ENCODE measurements at regions not wholly inside any gene's neighbourhood (a gene's known extent, or its start where the extent isn't known, plus 50 kb on each side); places are given as distances from the start of the nearest gene placed in this dataset.
A peak's percentile ranks its signal among the peaks of the same experiment; 100 is the strongest.
"Not testable (repeated sequence)": the region's sequence is repeated elsewhere in the genome, so short reads cannot be mapped to it uniquely, and the experiment has no call there.

DNA sequence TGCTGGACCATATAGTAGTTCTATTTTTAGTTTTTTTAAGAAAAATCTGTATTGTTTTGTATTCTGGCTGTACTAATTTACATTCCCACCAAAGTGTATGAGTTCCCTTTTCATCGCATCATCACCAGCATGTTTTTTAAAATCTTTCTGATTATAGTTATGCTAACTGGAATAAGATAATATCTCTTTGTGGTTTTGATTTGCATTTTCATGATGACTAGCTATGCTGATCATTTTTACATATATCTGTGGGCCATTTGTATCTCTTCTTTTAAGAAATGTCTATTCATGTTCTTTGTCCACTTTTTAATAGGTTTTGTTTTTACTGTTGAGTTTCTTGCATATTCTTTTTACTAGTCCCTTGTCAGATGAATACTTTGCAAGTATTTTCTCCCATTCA is 238.0 kb downstream of the FBXO4 start:
- ATAC-seq (no peak), DNase-seq (ENCODE audit: low spot score in 2 of 2) (no peak)
- Mint-ChIP-seq H3K36me3 (no peaks in the 10 kb centered on the region), H3K9me3 (no peaks in the 10 kb centered on the region), H3K27ac (no peak overlapping the region)

DNA sequence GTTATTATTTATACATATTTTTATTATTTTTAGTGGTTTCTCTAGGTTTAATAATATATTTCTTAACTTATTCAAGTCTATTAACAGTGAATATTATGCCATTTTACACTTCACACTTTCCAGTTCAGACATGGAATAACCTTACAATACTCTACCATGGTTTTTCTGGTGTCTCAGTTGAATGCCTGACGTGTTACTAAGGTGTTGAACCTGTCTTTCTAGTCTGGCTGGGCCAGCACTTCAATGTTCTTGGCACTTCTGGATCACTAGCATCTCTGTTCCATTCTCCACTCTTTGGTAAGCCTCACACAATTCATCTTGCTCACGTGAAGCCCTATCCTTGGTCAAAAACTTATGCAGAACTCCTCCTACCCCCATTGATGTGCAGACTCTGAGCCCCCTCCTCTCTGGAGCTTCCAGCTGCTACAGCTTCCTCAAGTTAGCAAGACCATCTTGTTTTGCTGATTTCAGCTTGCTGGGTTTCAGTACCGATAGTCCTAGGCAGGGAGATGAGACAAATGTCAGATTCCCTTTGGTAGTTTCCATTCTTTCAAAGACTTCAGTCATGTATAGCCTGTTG is 243.1 kb downstream of the FBXO4 start:
- ATAC-seq, result no peak
- no peaks in the 10 kb centered on the region for H3K9me3 Mint-ChIP-seq
- H3K27ac Mint-ChIP-seq, result no peak overlapping the region
- DNase-seq (ENCODE audit: low spot score in 2 of 2), result no peak
- no peaks in the 10 kb centered on the region for H3K36me3 Mint-ChIP-seq

DNA sequence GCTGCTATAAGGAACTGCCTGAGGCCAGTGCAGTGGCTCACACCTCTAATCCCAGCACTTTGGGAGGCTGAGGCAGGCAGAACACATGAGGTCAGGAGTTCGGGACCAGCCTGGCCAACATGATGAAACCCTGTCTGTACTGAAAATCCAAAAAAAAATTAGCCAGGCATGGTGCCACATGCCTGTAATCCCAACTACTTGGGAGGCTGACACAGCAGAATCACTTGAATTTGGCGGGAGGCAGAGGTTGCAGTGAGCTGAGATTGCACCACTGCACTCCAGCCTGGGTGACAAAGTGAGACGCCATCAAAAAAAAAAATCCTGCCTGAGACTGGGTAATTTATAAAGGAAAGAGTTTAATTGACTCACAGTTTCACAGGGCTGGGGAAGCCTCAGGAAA is 247.1 kb upstream of the GHR start:
- DNase-seq (ENCODE audit: low spot score in 2 of 2); H3K36me3 Mint-ChIP-seq: not testable (repeated sequence)

DNA sequence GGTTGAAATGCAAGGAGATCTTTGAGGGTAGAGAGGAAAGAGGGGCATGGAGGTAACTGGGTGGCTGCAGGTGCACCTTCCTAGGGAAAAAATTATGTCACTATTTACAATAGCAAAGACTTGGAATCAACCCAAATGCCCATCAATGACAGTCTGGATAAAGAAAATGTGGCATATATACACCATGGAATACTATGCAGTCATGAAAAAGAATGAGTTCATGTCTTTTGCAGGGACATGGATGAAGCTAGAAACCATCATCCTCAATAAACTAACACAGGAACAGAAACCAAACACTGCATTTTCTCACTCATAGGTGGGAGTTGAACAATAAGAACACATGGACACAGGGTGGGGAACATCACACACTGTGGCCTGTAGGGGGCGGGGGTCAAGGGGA is 243.4 kb upstream of the GHR start:
- DNase-seq (ENCODE audit: low spot score in 2 of 2); H3K27ac Mint-ChIP-seq; ATAC-seq; H3K36me3 Mint-ChIP-seq: not testable (repeated sequence)
- H3K9me3 Mint-ChIP-seq, result peaks cover 0 to 13% of the 10 kb centered on the region in 2 donors

More for the DNA sequence above, 247.1 kb upstream of the GHR start:
- H3K9me3 Mint-ChIP-seq, result peaks cover 4 to 13% of the 10 kb centered on the region in 2 donors
- H3K27ac Mint-ChIP-seq, ATAC-seq: not testable (repeated sequence)

GRCh38 chr5:42216904-42217303 is 206.3 kb upstream of the GHR start:
- Mint-ChIP-seq H3K36me3 (no peaks in the 10 kb centered on the region), H3K27ac (no peak overlapping the region), H3K9me3 (peaks cover 4 to 5% of the 10 kb centered on the region in 2 donors)

GRCh38 chr5:42217791-42218190 is 205.4 kb upstream of the GHR start:
- no peak for DNase-seq (ENCODE audit: low spot score in 2 of 2)
- peaks cover 4 to 5% of the 10 kb centered on the region in 2 donors for H3K9me3 Mint-ChIP-seq
- peak in 1 of 2 donors; percentile 26 for ATAC-seq
- no peaks in the 10 kb centered on the region for H3K36me3 Mint-ChIP-seq
- no peak overlapping the region for H3K27ac Mint-ChIP-seq

More at GRCh38 chr5:42216904-42217303, 206.3 kb upstream of the GHR start:
- ATAC-seq (no peak), DNase-seq (ENCODE audit: low spot score in 2 of 2) (no peak)

DNA sequence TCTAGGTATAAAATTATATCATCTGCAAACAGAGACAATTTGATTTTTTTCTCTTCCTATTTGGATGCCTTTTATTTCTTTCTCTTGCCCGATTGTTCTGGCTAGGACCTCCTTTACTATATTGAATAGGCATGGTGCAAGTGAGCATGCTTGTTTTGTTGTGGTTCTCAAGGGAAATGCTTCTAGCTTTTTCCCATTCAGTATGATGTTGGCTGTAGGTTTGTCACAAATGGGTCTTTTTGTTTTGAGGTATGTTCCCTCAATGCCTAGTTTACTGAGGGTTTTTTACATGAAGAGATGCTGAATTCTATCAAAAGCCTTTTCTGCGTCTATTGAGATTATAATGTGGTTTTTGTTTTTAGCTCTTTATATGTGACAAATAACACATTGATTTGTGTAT is 198.2 kb upstream of the GHR start:
- Mint-ChIP-seq H3K9me3 (no peaks in the 10 kb centered on the region), H3K36me3 (no peaks in the 10 kb centered on the region), H3K27ac (no peak overlapping the region)
- DNase-seq (ENCODE audit: low spot score in 2 of 2), result no peak
- no peak for ATAC-seq

DNA sequence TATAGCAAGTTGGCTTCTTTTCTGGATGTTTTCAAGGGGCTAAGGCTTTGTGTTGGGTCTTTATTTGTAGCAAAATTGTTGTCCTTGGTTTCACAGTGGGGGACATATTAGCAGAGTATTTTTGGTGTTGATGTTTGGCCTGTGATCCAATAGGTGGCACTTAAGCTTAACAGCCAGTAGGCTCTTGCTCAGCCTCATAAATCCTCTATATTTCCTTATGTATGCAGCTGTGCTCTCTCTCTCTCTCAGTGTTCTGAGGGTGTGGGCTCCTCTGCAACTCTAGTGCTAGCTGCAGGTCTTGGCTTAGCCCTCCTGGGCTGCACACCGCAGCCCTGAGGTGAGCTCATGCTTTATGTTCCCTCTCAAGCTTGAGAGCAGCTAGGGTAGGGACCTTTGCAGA is 195.0 kb upstream of the GHR start:
- ATAC-seq (no peak), DNase-seq (ENCODE audit: low spot score in 2 of 2) (no peak)
- H3K9me3 Mint-ChIP-seq, result peaks cover 0 to 6% of the 10 kb centered on the region in 2 donors
- no peak overlapping the region for H3K27ac Mint-ChIP-seq
- H3K36me3 Mint-ChIP-seq, result no peaks in the 10 kb centered on the region

GRCh38 chr5:42230839-42231238 is 192.4 kb upstream of the GHR start:
- Mint-ChIP-seq H3K27ac (no peak overlapping the region), H3K9me3 (peaks cover 0 to 6% of the 10 kb centered on the region in 2 donors), H3K36me3 (no peaks in the 10 kb centered on the region)
- no peak for DNase-seq (ENCODE audit: low spot score in 2 of 2)
- no peak for ATAC-seq

DNA sequence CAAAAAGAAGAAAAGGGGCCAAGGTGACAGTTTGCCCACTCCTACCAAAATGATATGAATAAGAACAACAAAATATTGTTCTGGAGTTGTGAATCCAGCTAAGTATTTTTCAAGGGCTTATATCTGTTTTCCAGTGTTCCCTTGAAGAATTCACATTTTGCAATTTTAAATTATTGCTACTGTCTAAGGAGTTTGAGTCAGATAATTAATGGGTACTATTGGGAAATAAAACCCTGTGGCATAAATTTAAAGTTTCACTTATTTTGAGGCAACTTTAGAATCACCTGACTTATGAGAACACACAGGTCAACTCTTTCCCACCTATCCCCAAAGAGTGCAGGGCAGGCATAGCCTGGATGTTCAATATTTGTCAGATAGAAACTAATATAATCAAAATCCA is 188.0 kb upstream of the GHR start:
- ATAC-seq (no peak), DNase-seq (ENCODE audit: low spot score in 2 of 2) (no peak)
- Mint-ChIP-seq H3K36me3 (no peaks in the 10 kb centered on the region), H3K27ac (no peak overlapping the region), H3K9me3 (peaks cover 0 to 6% of the 10 kb centered on the region in 2 donors)

- Mint-ChIP-seq H3K36me3 (no peaks in the 10 kb centered on the region), H3K9me3 (peaks cover 0 to 6% of the 10 kb centered on the region in 2 donors), H3K27ac (no peak overlapping the region)
- DNase-seq (ENCODE audit: low spot score in 2 of 2) (no peak), ATAC-seq (no peak)
These were observed 187.4 kb upstream of the GHR start for GRCh38 chr5:42235837-42236236.

DNA sequence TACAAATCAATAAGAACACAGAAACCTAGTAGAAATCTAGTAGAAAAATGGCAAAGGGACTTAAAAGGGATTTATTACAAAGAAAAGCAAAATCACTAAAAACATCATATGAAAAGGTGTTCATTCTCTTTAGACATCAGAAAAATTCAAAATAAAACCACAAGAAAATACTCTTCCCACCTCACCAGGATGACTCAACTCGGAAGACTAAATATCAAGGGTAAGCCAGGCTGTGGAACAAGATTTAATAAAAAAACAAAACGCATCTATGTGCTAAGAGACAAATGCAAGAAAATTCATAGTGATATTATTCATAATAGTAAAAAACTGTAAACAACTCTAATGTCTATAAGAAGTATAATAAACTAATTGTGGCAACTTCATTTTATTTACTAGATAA is 181.6 kb upstream of the GHR start:
- no peak for ATAC-seq
- Mint-ChIP-seq H3K27ac (no peak overlapping the region), H3K36me3 (no peaks in the 10 kb centered on the region), H3K9me3 (peaks cover 0 to 4% of the 10 kb centered on the region in 2 donors)
- DNase-seq (ENCODE audit: low spot score in 2 of 2), result no peak

GRCh38 chr5:42242210-42242609 is 181.0 kb upstream of the GHR start:
- ATAC-seq, result no peak
- Mint-ChIP-seq H3K27ac (no peak overlapping the region), H3K36me3 (no peaks in the 10 kb centered on the region), H3K9me3 (peaks cover under 1 to 4% of the 10 kb centered on the region in 2 donors)
- no peak for DNase-seq (ENCODE audit: low spot score in 2 of 2)

GRCh38 chr5:42242881-42243485 is 180.3 kb upstream of the GHR start:
- DNase-seq (ENCODE audit: low spot score in 2 of 2) (no peak), ATAC-seq (no peak)
- Mint-ChIP-seq H3K27ac (no peak overlapping the region), H3K36me3 (no peaks in the 10 kb centered on the region), H3K9me3 (peaks cover 4 to 8% of the 10 kb centered on the region in 2 donors)

- ATAC-seq (no peak), DNase-seq (ENCODE audit: low spot score in 2 of 2) (no peak)
- peaks cover 0 to 11% of the 10 kb centered on the region in 2 donors for H3K9me3 Mint-ChIP-seq
- no peaks in the 10 kb centered on the region for H3K36me3 Mint-ChIP-seq
- no peak overlapping the region for H3K27ac Mint-ChIP-seq
These were observed 170.9 kb upstream of the GHR start for GRCh38 chr5:42252306-42252705.

GRCh38 chr5:42259914-42260313 is 163.3 kb upstream of the GHR start:
- not testable (repeated sequence) for H3K9me3 Mint-ChIP-seq; DNase-seq (ENCODE audit: low spot score in 2 of 2); H3K27ac Mint-ChIP-seq; H3K36me3 Mint-ChIP-seq; ATAC-seq

GRCh38 chr5:42267091-42267490 is 156.1 kb upstream of the GHR start:
- DNase-seq (ENCODE audit: low spot score in 2 of 2) (no peak), ATAC-seq (no peak)
- peaks cover 0 to 7% of the 10 kb centered on the region in 2 donors for H3K9me3 Mint-ChIP-seq
- no peaks in the 10 kb centered on the region for H3K36me3 Mint-ChIP-seq
- no peak overlapping the region for H3K27ac Mint-ChIP-seq

DNA sequence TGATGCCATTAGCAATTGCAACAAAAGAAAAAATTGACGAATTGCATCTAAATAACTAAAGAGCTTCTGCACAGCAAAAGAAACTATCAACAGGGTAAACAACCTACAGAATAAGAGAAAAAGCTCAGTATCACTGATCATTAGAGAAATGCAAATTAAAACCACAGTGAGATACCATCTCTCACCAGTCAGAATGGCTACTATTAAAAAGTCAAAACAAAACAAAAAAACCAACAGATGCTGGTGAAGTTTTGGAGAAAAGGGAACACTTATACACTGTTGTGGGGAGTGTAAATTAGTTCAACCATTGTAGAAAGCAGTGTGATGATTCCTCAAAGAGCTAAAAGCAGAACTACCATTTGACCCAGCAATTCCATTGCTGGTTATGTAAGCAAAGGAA is 155.1 kb upstream of the GHR start:
- not testable (repeated sequence) for DNase-seq (ENCODE audit: low spot score in 2 of 2); H3K36me3 Mint-ChIP-seq; ATAC-seq; H3K9me3 Mint-ChIP-seq; H3K27ac Mint-ChIP-seq
